SK-N-SH (cell line): ENCODE measurements at regions not wholly inside any gene's neighbourhood (a gene's known extent, or its start where the extent isn't known, plus 50 kb on each side); places are given as distances from the start of the nearest gene placed in this dataset.
"Not testable (repeated sequence)": the region's sequence is repeated elsewhere in the genome, so short reads cannot be mapped to it uniquely, and the experiment has no call there.

ENCODE experiments used
- CTCF ChIA-PET: fragments of 300-600, 350-600 bp; formaldehyde crosslinking; extraction: SDS; loops from one replicate; lab custom pipeline; 2021; lab: Yijun Ruan, JAX
- POLR2A ChIA-PET: fragments of 350-600 bp; sonication (Branson Sonifier 250); formaldehyde crosslinking; extraction: SDS; loops from one replicate; lab custom pipeline; 2020; ENCODE audit warnings: antibody characterized with exemption, inconsistent platforms; lab: Yijun Ruan, JAX
- DNase-seq: peaks from one replicate; pipeline ENCODE4 v3.0.0; 2012
- H2AFZ ChIP-seq: fragments of 200-600 bp; sonication (generic); 2 replicates; pipeline ENCODE4 v1.8.1; 2016; ENCODE audit warnings: antibody characterized with exemption, mild to moderate bottlenecking, low read depth
- H3F3A ChIP-seq: fragments of 200-600 bp; sonication (generic); replicated peaks from 2 replicates; pipeline ENCODE3; 2016; ENCODE audit warnings: antibody characterized with exemption, mild to moderate bottlenecking; ENCODE audit not compliant: insufficient read depth
- H3K27ac ChIP-seq, 2 experiments: fragments of 200-500 bp in 1 of 2; fragments of 200-600 bp in 1 of 2; sonication (Bioruptor generic) in 1 of 2; sonication (generic), shearing (Covaris generic) in 1 of 2; 2 replicates each; pipeline versions ENCODE4 v1.5.1 to v1.6.1; 2014 to 2016; ENCODE audit warnings: low read depth in 2 of 2, inconsistent platforms in 1 of 2, low read length in 1 of 2, mild to moderate bottlenecking in 1 of 2, mixed read lengths in 1 of 2
- H3K27me3 ChIP-seq: fragments of 200-600 bp; sonication (generic), shearing (Covaris generic); 2 replicates; pipeline ENCODE4 v1.6.1; 2016; ENCODE audit warnings: mixed run types; ENCODE audit not compliant: insufficient read depth
- H3K36me3 ChIP-seq, 2 experiments: fragments of 200-500 bp in 1 of 2; fragments of 200-600 bp in 1 of 2; sonication (Bioruptor generic) in 1 of 2; sonication (generic) in 1 of 2; replicated peaks in 1 of 2; 2 replicates each; pipeline versions ENCODE3 to v1.5.1; 2014 to 2016; ENCODE audit warnings: low read length in 1 of 2, mild to moderate bottlenecking in 1 of 2; ENCODE audit not compliant: insufficient read depth in 2 of 2, control insufficient read depth in 1 of 2
- H3K4me1 ChIP-seq, 2 experiments: fragments of 200-500 bp in 1 of 2; fragments of 200-600 bp in 1 of 2; sonication (Bioruptor generic) in 1 of 2; sonication (generic), shearing (Covaris generic) in 1 of 2; 2 replicates each; pipeline versions ENCODE4 v1.5.1 to v1.6.1; 2014 to 2016; ENCODE audit warnings: low read depth in 1 of 2, low read length in 1 of 2, mixed run types in 1 of 2; ENCODE audit not compliant: insufficient read depth in 2 of 2, control insufficient read depth in 1 of 2
- H3K4me2 ChIP-seq: fragments of 200-600 bp; sonication (generic), shearing (Covaris generic); 2 replicates; pipeline ENCODE4 v1.6.1; 2017; ENCODE audit warnings: mixed run types
- H3K4me3 ChIP-seq, 2 experiments: fragments of 200-500 bp in 1 of 2; fragments of 200-600 bp in 1 of 2; sonication (Bioruptor generic) in 1 of 2; sonication (generic), shearing (Covaris generic) in 1 of 2; 2 replicates each; pipeline versions ENCODE4 v1.5.1 to v1.8.1; 2014 to 2016; ENCODE audit warnings: low read depth in 2 of 2, inconsistent platforms in 1 of 2, low read length in 1 of 2, mild to moderate bottlenecking in 1 of 2, mixed read lengths in 1 of 2, moderate library complexity in 1 of 2
- H3K79me2 ChIP-seq: fragments of 200-600 bp; sonication (generic); 2 replicates; pipeline ENCODE4 v1.8.1; 2017; ENCODE audit warnings: mild to moderate bottlenecking; ENCODE audit not compliant: insufficient read depth
- H3K9ac ChIP-seq: fragments of 200-600 bp; sonication (generic); 2 replicates; pipeline ENCODE4 v1.6.1; 2017; ENCODE audit warnings: mixed run types
- H3K9me2 ChIP-seq: fragments of 200-600 bp; sonication (generic); 2 replicates; pipeline ENCODE4 v1.6.1; 2017; ENCODE audit warnings: mixed run types
- H3K9me3 ChIP-seq: fragments of 200-600 bp; sonication (generic); 2 replicates; pipeline ENCODE4 v1.6.1; 2017; ENCODE audit warnings: mixed run types, mild to moderate bottlenecking, moderate library complexity
- H4K20me1 ChIP-seq: fragments of 200-600 bp; sonication (generic); 2 replicates; pipeline ENCODE4 v1.6.1; 2017; ENCODE audit warnings: mild to moderate bottlenecking, mixed run types; ENCODE audit not compliant: insufficient read depth
- CHD2 ChIP-seq: fragments of 150-350 bp; IDR thresholded peaks from 2 replicates; pipeline ENCODE4 v1.6.1; 2018; ENCODE audit warnings: low read length; ENCODE audit not compliant: partially characterized antibody
- CTCF ChIP-seq: fragments of 200-600 bp; sonication (generic); IDR thresholded peaks from 2 replicates; pipeline ENCODE4 v1.6.1; 2017; ENCODE audit warnings: antibody characterized with exemption, mild to moderate bottlenecking, moderate library complexity
- EZH2phosphoT487 ChIP-seq: fragments of 200-600 bp; sonication (generic); IDR thresholded peaks from 2 replicates; pipeline ENCODE4 v1.6.1; 2017; ENCODE audit warnings: low read depth, mixed run types, mild to moderate bottlenecking, antibody characterized with exemption, moderate library complexity, borderline replicate concordance
- FOSL2 ChIP-seq: IDR thresholded peaks from 2 replicates; pipeline ENCODE4 v1.4.0; 2012; ENCODE audit warnings: low read depth, mild to moderate bottlenecking, moderate library complexity, borderline replicate concordance
- FOXM1 ChIP-seq: IDR thresholded peaks from 2 replicates; pipeline ENCODE4 v1.4.0; 2012; ENCODE audit warnings: low read depth, mild to moderate bottlenecking
- GABPA ChIP-seq: IDR thresholded peaks from 2 replicates; pipeline ENCODE4 v1.4.0; 2012; ENCODE audit warnings: low read depth, mild to moderate bottlenecking
- IRF3 ChIP-seq: fragments of 150-350 bp; IDR thresholded peaks from 2 replicates; pipeline ENCODE4 v1.6.1; 2016; ENCODE audit warnings: mild to moderate bottlenecking, low read depth, low read length
- NRF1 ChIP-seq: IDR thresholded peaks from 2 replicates; pipeline ENCODE4 v1.6.1; 2012; ENCODE audit warnings: low read depth, mild to moderate bottlenecking, low read length
- PBX3 ChIP-seq: IDR thresholded peaks from 2 replicates; pipeline ENCODE4; 2012
- RCOR1 ChIP-seq: fragments of 150-350 bp; IDR thresholded peaks from 2 replicates; pipeline ENCODE4 v1.6.1; 2017; ENCODE audit warnings: antibody characterized with exemption, low read length
- RFX5 ChIP-seq: IDR thresholded peaks from 2 replicates; pipeline ENCODE4 v1.6.1; 2012; ENCODE audit warnings: mild to moderate bottlenecking, improper control_type of control experiment, low read length
- SMC3 ChIP-seq: IDR thresholded peaks from 2 replicates; pipeline ENCODE4 v1.6.1; 2012; ENCODE audit warnings: low read depth, low read length, improper control_type of control experiment
- USF1 ChIP-seq: IDR thresholded peaks from 2 replicates; pipeline ENCODE4 v1.4.0; 2012; ENCODE audit warnings: low read depth, borderline replicate concordance
- ZBTB33 ChIP-seq: IDR thresholded peaks from 2 replicates; pipeline ENCODE4 v1.4.0; 2012; ENCODE audit warnings: low read depth, borderline replicate concordance
- WGBS: methylation state at CpG from one replicate; pipeline ENCODE4 v1.1.6; 2017; ENCODE audit warnings: low lambda C conversion rate; 5-methylcytosine and 5-hydroxymethylcytosine counted together

GRCh38 chr3:67067251-67067650 lies 69.1 kb downstream of the KBTBD8 start:
- H3K9ac ChIP-seq = no peak overlapping the region
- no peaks in the 10 kb centered on the region for H3K79me2 ChIP-seq
- no peak for TF ChIP-seq CHD2
- TF ChIP-seq RFX5 = no peak
- no peak for TF ChIP-seq FOXM1
- TF ChIP-seq CTCF = no peak
- no peak for TF ChIP-seq EZH2phosphoT487
- TF ChIP-seq SMC3 = no peak
- TF ChIP-seq RCOR1 = no peak
- TF ChIP-seq NRF1 = no peak
- H2AFZ ChIP-seq = no peak overlapping the region
- no peaks in the 10 kb centered on the region for H3F3A ChIP-seq
- no peak overlapping the region for H3K4me2 ChIP-seq
- ChIA-PET POLR2A (no interaction called here), CTCF (interaction anchor here (1.3 kb wide), 1 partner anchor 43 kb away, joined by 3 read pairs; no protein-coding TSS in a partner anchor)
- no peaks in the 10 kb centered on the region for H4K20me1 ChIP-seq
- H3K9me2 ChIP-seq = no peaks in the 10 kb centered on the region
- WGBS = 42% methylated on average over 4 of the region's 4 CpGs
- no peaks in the 10 kb centered on the region for H3K9me3 ChIP-seq
- no peak overlapping the region for H3K27ac ChIP-seq
- no peaks in the 10 kb centered on the region for H3K27me3 ChIP-seq
- no peak for DNase-seq
- no peak overlapping the region for H3K4me3 ChIP-seq
- no peaks in the 10 kb centered on the region for H3K4me1 ChIP-seq
- H3K36me3 ChIP-seq = no peaks in the 10 kb centered on the region

- H3K79me2 ChIP-seq, H2AFZ ChIP-seq, H3K9ac ChIP-seq, H3K36me3 ChIP-seq, H4K20me1 ChIP-seq, H3K9me2 ChIP-seq, H3K4me2 ChIP-seq, H3K9me3 ChIP-seq, H3K4me1 ChIP-seq, H3K27ac ChIP-seq, POLR2A ChIA-PET, H3K4me3 ChIP-seq, H3K27me3 ChIP-seq, H3F3A ChIP-seq, DNase-seq: not testable (repeated sequence)
- CTCF ChIA-PET = interaction anchor here (0.7 kb wide), 1 partner anchor 1889 kb away, joined by 3 read pairs; no protein-coding TSS in a partner anchor
- 57% methylated on average over 2 of the region's 2 CpGs for WGBS
Measured at GRCh38 chr3:67072640-67073039, 74.5 kb downstream of the KBTBD8 start.

GRCh38 chr3:67073812-67074211 lies 75.7 kb downstream of the KBTBD8 start:
- Histone ChIP-seq H3K9ac (no peak overlapping the region), H3K4me2 (no peak overlapping the region), H3K9me2 (no peaks in the 10 kb centered on the region), H3F3A (no peaks in the 10 kb centered on the region), H4K20me1 (no peaks in the 10 kb centered on the region), H3K27ac (no peak overlapping the region), H3K9me3 (no peaks in the 10 kb centered on the region), H2AFZ (no peak overlapping the region), H3K4me3 (no peak overlapping the region), H3K27me3 (no peaks in the 10 kb centered on the region), H3K4me1 (no peaks in the 10 kb centered on the region), H3K79me2 (no peaks in the 10 kb centered on the region), H3K36me3 (no peaks in the 10 kb centered on the region)
- no peak for DNase-seq
- ChIA-PET CTCF (no interaction called here), POLR2A (no interaction called here)
- 21% methylated on average over 1 of the region's 1 CpG for WGBS
- TF ChIP-seq CHD2 = no peak
- no peak for TF ChIP-seq USF1
- TF ChIP-seq FOSL2 = no peak
- no peak for TF ChIP-seq SMC3
- no peak for TF ChIP-seq GABPA
- no peak for TF ChIP-seq PBX3
- TF ChIP-seq FOXM1 = no peak
- TF ChIP-seq IRF3 = no peak
- no peak for TF ChIP-seq ZBTB33
